ENCODE measurements at regions not wholly inside any gene's neighbourhood (a gene's known extent, or its start where the extent isn't known, plus 50 kb on each side); places are given as distances from the start of the nearest gene placed in this dataset.

- no peaks in the 10 kb centered on the region for H3K27me3 ChIP-seq (ENCODE audit: insufficient read depth, low read length)
- ChIA-PET POLR2A (no interaction called here), CTCF (no interaction called here), RAD21 (ENCODE audit: low non-redundant PET in 1 of 2, low total read pairs in 2 of 2, uncharacterized antibody in 2 of 2, unreplicated experiment in 2 of 2) (no interaction called here)
- no peaks in the 10 kb centered on the region for H3K79me2 ChIP-seq (ENCODE audit: insufficient read depth, low read length)
- H3K4me3 ChIP-seq (replicated peaks in 1 of 2; ENCODE audit: low read depth in 1 of 2, low read length in 2 of 2), result no peak overlapping the region
- no peak overlapping the region for H3K27ac ChIP-seq (ENCODE audit: low read depth, low read length)
- H4K20me1 ChIP-seq (ENCODE audit: insufficient read depth), result no peaks in the 10 kb centered on the region
- DNase-seq (ENCODE audit: low read depth, low spot score), result no peak
- H3K4me2 ChIP-seq (ENCODE audit: low read length), result no peak overlapping the region
- no peaks in the 10 kb centered on the region for H3K36me3 ChIP-seq (ENCODE audit: control insufficient read depth in 1 of 2, insufficient read depth in 2 of 2, low read length in 2 of 2)
- no peak for TF ChIP-seq ZFX (IDR thresholded peaks at IDR 0.05)
- TF ChIP-seq CEBPB (IDR thresholded peaks at IDR 0.05; ENCODE audit: low read depth), result no peak
- no peak for TF ChIP-seq SIN3A (IDR thresholded peaks at IDR 0.05; ENCODE audit: low read depth)
- no peak for TF ChIP-seq REST (IDR thresholded peaks at IDR 0.05; ENCODE audit: low read depth)
- no peak for TF ChIP-seq FOSL1 (IDR thresholded peaks at IDR 0.05; ENCODE audit: low read depth)
- TF ChIP-seq ZBTB33 (IDR thresholded peaks at IDR 0.05; ENCODE audit: extremely low read depth, insufficient replicate concordance, low read length), result no peak
- no peak for TF ChIP-seq POLR2A (IDR thresholded peaks at IDR 0.05; ENCODE audit: borderline replicate concordance, extremely low read depth, insufficient read depth, insufficient read length)
- no peak for TF ChIP-seq MAX (IDR thresholded peaks at IDR 0.05)
- TF ChIP-seq JUND (IDR thresholded peaks at IDR 0.05), result no peak
- no peak for TF ChIP-seq ZNF274 (IDR thresholded peaks at IDR 0.05; ENCODE audit: low read depth, low read length)
- no peak for TF ChIP-seq TCF7L2 (IDR thresholded peaks at IDR 0.05; ENCODE audit: borderline replicate concordance, extremely low read depth, insufficient read depth, insufficient read length)
- TF ChIP-seq RAD21 (IDR thresholded peaks at IDR 0.05; ENCODE audit: low read depth), result no peak
- TF ChIP-seq SP1 (IDR thresholded peaks at IDR 0.05; ENCODE audit: low read depth), result no peak
- TF ChIP-seq ELF1 (IDR thresholded peaks at IDR 0.05; ENCODE audit: borderline replicate concordance, low read depth), result no peak
- TF ChIP-seq CTCF (IDR thresholded peaks at IDR 0.05 in 2 of 3, conservative IDR thresholded peaks at IDR 0.05 in 1 of 3; ENCODE audit: borderline replicate concordance in 1 of 3, insufficient read depth in 1 of 3, low read depth in 2 of 3, low read length in 2 of 3), result no peak
- TF ChIP-seq ATF3 (IDR thresholded peaks at IDR 0.05), result no peak
- no peak for TF ChIP-seq POLR2AphosphoS5 (IDR thresholded peaks at IDR 0.05; ENCODE audit: low read depth, low read length)
- no peak for TF ChIP-seq SRF (IDR thresholded peaks at IDR 0.05; ENCODE audit: low read depth)
- no peak for TF ChIP-seq YY1 (IDR thresholded peaks at IDR 0.05; ENCODE audit: extremely low read depth, insufficient replicate concordance, low read depth, low read length)
- TF ChIP-seq EGR1 (IDR thresholded peaks at IDR 0.05; ENCODE audit: low read depth), result no peak
- no peaks in the 10 kb centered on the region for H3K9me2 ChIP-seq (ENCODE audit: insufficient read depth)
- no peak overlapping the region for H3K9ac ChIP-seq (ENCODE audit: low read length)
- no peak overlapping the region for H2AFZ ChIP-seq (ENCODE audit: low read depth, low read length, poor library complexity, severe bottlenecking)
- no TSS peak for BruUV-seq (replicated peaks)
- H3K9me3 ChIP-seq (ENCODE audit: control insufficient read depth in 1 of 2, insufficient read depth in 1 of 2, low read depth in 1 of 2, low read length in 2 of 2), result no peaks in the 10 kb centered on the region
- peaks cover 13 to 27% of the 10 kb centered on the region in 2 experiments; a peak in 3 of 4 replicates for H3K4me1 ChIP-seq (ENCODE audit: control insufficient read depth in 1 of 2, insufficient read depth in 2 of 2, low read length in 2 of 2)
- no peak for ATAC-seq
- intact Hi-C loops (cut with micrococcal nuclease), result no loop called here
Measured at GRCh38 chr1:228546541-228547463, 59.6 kb downstream of the RNF187 start.
